Omental fat pad (tissue), 3 donors: ENCODE measurements at regions not wholly inside any gene's neighbourhood (a gene's known extent, or its start where the extent isn't known, plus 50 kb on each side); places are given as distances from the start of the nearest gene placed in this dataset.
"Not testable (repeated sequence)": the region's sequence is repeated elsewhere in the genome, so short reads cannot be mapped to it uniquely, and the experiment has no call there.

Experiments used
- ATAC-seq: fragments of 150-250 bp; one replicate; pipeline ENCODE4 v1.9.1; 2016; ENCODE audit warnings: mild to moderate bottlenecking, moderate library complexity; ENCODE audit not compliant: low FRiP score
- DNase-seq: peaks from one replicate; pipeline ENCODE4 v3.0.0-alpha.2; 2019; ENCODE audit warnings: low spot score
- TF ChIP-seq, protein P1 (sequence below), 3 donors: fragments of 450-650 bp; IDR thresholded peaks; one replicate each; pipeline ENCODE4 v1.5.1; 2016 to 2017; ENCODE audit warnings: antibody characterized with exemption in 3 of 3, mild to moderate bottlenecking in 3 of 3, moderate library complexity in 2 of 3

DNA sequence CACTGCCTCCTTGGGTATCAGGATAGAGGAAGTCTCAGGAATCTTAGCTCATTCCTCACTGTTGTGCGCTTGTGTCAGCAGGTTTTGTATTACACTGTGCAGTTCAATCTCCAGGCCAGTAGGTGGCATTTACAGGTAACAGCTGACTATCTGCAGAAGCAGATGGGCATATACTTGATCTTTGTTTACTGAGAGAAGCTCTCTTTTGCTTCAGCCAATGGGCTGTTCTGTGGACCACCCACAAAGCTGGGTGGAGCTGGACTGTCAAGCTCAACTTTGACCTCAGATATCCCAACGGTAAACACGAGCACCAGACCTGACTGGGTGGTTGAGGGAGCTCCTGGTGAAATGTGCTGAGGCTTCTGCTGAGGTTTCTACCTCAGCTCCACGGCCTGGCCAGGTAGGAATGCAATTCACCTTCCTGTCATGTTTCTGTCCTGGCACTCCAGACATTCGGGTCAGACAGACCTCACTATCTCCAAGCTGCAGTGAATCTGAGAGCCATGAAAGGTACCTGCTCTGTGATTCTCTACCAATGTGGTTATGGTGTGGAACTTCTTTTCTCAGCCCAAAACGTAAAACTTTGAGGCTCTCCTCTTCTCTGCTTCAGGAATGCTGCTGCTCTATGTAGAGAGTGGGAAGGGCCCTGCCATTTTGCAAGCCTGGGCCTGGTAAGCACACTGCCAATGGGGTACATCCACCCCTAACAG is 167.9 kb upstream of the ACTBL2 start:
- ATAC-seq (peak; percentile 68), DNase-seq (no peak)
- TF ChIP-seq, protein P1, sequence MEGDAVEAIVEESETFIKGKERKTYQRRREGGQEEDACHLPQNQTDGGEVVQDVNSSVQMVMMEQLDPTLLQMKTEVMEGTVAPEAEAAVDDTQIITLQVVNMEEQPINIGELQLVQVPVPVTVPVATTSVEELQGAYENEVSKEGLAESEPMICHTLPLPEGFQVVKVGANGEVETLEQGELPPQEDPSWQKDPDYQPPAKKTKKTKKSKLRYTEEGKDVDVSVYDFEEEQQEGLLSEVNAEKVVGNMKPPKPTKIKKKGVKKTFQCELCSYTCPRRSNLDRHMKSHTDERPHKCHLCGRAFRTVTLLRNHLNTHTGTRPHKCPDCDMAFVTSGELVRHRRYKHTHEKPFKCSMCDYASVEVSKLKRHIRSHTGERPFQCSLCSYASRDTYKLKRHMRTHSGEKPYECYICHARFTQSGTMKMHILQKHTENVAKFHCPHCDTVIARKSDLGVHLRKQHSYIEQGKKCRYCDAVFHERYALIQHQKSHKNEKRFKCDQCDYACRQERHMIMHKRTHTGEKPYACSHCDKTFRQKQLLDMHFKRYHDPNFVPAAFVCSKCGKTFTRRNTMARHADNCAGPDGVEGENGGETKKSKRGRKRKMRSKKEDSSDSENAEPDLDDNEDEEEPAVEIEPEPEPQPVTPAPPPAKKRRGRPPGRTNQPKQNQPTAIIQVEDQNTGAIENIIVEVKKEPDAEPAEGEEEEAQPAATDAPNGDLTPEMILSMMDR (IDR thresholded peaks at IDR 0.05): no peak

DNA sequence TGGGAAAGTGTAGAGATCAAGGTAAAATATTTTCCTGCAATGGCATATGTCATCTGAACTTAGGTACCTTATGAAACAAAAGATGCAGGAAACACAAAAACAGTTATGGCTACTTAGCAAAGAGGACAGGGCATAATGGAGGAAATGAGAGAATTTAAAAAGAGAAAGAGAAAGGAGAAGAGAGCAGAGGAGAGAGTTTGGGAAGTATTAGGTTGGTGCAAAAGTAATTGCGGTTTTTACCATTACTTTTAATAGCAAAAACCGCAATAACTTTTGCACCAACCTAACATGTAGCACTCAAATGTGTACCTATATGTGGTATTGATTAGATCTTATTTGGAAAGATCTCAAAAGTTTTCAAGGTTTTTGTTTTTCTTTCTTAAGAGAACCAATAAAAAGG is 160.1 kb upstream of the ACTBL2 start:
- no peak for ATAC-seq
- DNase-seq: no peak
- TF ChIP-seq, protein P1 (IDR thresholded peaks at IDR 0.05): no peak

DNA sequence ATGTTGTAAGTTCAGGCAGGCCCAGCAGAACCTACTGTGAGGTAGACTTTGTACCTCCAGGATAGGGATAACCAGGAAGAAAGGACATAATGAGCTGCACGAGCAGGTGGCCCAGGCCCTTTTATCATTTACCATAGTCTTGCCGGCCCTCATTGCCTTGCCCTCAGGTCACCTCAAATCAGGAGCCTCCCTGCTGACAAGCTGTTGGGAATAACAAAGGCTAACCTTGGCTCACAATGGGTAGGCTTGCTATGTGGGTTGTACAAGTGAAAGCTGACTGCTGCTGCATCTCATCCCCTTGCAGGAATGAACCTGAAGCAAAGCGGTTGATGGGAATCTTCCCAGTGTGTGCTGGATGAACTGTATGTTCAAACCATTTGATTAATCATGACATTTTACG is 159.5 kb upstream of the ACTBL2 start:
- TF ChIP-seq, protein P1 (IDR thresholded peaks at IDR 0.05): no peak
- DNase-seq (no peak), ATAC-seq (no peak)

DNA sequence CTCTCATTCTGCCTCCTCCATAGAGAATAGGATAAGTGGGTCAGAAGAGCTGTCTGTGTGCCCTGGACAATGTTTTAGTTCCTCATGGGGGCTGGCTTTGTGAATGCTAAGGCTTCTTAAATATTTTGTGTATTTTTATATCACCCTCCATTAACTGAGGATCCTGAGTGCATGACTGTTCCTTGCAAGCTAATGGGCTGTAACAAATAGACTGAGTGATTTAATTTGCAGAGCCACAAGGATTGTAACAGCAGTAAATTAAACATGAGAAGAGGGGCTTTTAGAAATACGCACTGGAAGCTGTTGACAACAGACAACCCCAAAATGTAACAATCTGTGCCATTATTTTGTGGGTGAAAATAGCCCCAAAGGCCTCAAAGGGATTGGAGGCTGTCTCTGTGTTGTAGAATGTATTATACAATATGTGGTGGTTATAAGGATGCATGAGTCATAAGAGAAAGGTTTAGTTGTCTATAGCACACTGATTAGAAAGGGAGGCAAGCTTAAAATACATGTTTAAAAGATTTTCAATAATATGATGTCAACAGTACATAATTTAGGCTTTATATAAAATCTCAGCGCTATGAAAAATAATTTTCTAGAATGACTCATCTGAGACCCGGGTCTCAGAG is 152.7 kb upstream of the ACTBL2 start:
- ATAC-seq (no peak), DNase-seq (no peak)
- TF ChIP-seq, protein P1 (IDR thresholded peaks at IDR 0.05): no peak

DNA sequence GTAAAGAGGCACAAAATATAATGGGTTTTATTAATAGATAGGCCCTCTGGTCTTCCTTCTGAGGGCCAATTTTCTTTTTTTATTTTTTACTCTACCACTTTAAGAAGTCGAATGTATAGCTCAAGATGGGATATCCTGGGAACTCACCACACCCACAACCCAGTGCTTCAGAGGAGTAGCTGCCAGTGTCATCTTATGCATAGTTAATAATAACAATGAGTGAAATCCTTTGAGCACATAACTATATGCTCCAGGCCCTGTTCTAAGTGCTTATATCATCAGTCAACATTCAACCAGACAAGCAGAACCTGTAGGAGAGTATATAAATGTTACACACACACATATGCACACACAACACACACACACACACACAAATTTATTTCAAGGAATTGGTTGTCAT is 150.3 kb upstream of the ACTBL2 start:
- no peak for DNase-seq
- TF ChIP-seq, protein P1 (IDR thresholded peaks at IDR 0.05): no peak
- no peak for ATAC-seq

DNA sequence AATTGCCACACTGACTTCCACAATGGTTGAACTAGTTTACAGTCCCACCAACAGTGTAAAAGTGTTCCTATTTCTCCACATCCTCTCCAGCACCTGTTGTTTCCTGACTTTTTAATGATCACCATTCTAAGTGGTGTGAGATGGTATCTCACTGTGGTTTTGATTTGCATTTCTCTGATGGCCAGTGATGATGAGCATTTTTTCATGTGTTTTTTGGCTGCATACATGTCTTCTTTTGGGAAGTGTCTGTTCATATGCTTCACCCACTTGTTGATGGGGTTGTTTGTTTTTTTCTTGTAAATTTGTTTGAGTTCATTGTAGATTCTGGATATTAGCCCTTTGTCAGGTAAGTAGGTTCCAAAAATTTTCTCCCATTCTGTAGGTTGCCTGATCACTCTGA is 148.5 kb upstream of the ACTBL2 start:
- DNase-seq, ATAC-seq: not testable (repeated sequence)

DNA sequence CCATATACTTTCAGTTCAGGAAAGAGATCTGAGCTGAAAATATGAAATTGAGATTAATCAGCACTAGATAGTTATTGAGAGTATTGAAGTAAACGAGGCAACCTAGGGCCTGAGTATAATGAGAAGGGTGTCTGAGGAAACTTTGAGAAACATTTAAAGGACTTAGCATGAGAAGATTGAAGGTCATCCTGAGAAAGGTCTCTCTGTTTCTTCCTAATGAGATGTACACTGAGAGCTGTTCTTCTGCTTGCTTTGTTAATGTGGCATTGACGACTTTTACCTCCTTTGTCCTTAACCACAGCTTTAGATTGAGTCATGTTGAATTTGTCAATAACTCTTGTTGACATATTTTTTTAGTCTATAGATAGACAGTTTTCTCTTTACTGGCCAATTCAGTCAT is 145.1 kb upstream of the ACTBL2 start:
- ATAC-seq (no peak), DNase-seq (no peak)
- TF ChIP-seq, protein P1 (IDR thresholded peaks at IDR 0.05): no peak
